ENCODE measurements at regions not wholly inside any gene's neighbourhood (a gene's known extent, or its start where the extent isn't known, plus 50 kb on each side); places are given as distances from the start of the nearest gene placed in this dataset.
"Not testable (repeated sequence)": the region's sequence is repeated elsewhere in the genome, so short reads cannot be mapped to it uniquely, and the experiment has no call there.

GRCh38 chr5:45171563-45171962 lies 362.8 kb downstream of the MRPS30 start:
- H2AFZ ChIP-seq (ENCODE audit: low read length): no peak overlapping the region
- TF ChIP-seq CTCF (IDR thresholded peaks at IDR 0.05; ENCODE audit: extremely low read depth, low read depth, low read length): no peak
- DNase-seq (ENCODE audit: insufficient read length, low spot score, missing footprints): no peak
- H3K79me2 ChIP-seq (ENCODE audit: insufficient read depth, low read length): no peaks in the 10 kb centered on the region
- no peaks in the 10 kb centered on the region for H3K27me3 ChIP-seq (ENCODE audit: insufficient read depth, low read length)
- H3K27ac ChIP-seq (ENCODE audit: low read depth, low read length): no peak overlapping the region
- no peaks in the 10 kb centered on the region for H3K36me3 ChIP-seq (ENCODE audit: insufficient read depth, low read length)
- no peaks in the 10 kb centered on the region for H3K4me1 ChIP-seq (ENCODE audit: insufficient read depth, low read length)
- no peak overlapping the region for H3K4me2 ChIP-seq (ENCODE audit: insufficient read depth, low read length)
- H4K20me1 ChIP-seq (ENCODE audit: insufficient read depth, low read length): no peaks in the 10 kb centered on the region
- no peak overlapping the region for H3K4me3 ChIP-seq (ENCODE audit: insufficient read depth, low read length)
- peaks cover 5% of the 10 kb centered on the region for H3K9me3 ChIP-seq (ENCODE audit: low read depth, low read length)

GRCh38 chr5:45172634-45173033 lies 363.9 kb downstream of the MRPS30 start:
- not testable (repeated sequence) for H3K27ac ChIP-seq (ENCODE audit: low read depth, low read length); H3K4me2 ChIP-seq (ENCODE audit: insufficient read depth, low read length); H3K4me1 ChIP-seq (ENCODE audit: insufficient read depth, low read length); H3K4me3 ChIP-seq (ENCODE audit: insufficient read depth, low read length); H4K20me1 ChIP-seq (ENCODE audit: insufficient read depth, low read length); H3K9me3 ChIP-seq (ENCODE audit: low read depth, low read length); H2AFZ ChIP-seq (ENCODE audit: low read length); DNase-seq (ENCODE audit: insufficient read length, low spot score, missing footprints); H3K27me3 ChIP-seq (ENCODE audit: insufficient read depth, low read length); H3K36me3 ChIP-seq (ENCODE audit: insufficient read depth, low read length); H3K79me2 ChIP-seq (ENCODE audit: insufficient read depth, low read length)

GRCh38 chr5:45179686-45180085 lies 370.9 kb downstream of the MRPS30 start:
- Histone ChIP-seq H3K4me3 (ENCODE audit: insufficient read depth, low read length) (no peak overlapping the region), H4K20me1 (ENCODE audit: insufficient read depth, low read length) (no peaks in the 10 kb centered on the region), H3K4me2 (ENCODE audit: insufficient read depth, low read length) (no peak overlapping the region), H3K27me3 (ENCODE audit: insufficient read depth, low read length) (no peaks in the 10 kb centered on the region), H3K79me2 (ENCODE audit: insufficient read depth, low read length) (no peaks in the 10 kb centered on the region), H3K36me3 (ENCODE audit: insufficient read depth, low read length) (no peaks in the 10 kb centered on the region), H2AFZ (ENCODE audit: low read length) (no peak overlapping the region), H3K27ac (ENCODE audit: low read depth, low read length) (no peak overlapping the region), H3K9me3 (ENCODE audit: low read depth, low read length) (peaks cover 11% of the 10 kb centered on the region), H3K4me1 (ENCODE audit: insufficient read depth, low read length) (no peaks in the 10 kb centered on the region)
- no peak for TF ChIP-seq CTCF (IDR thresholded peaks at IDR 0.05; ENCODE audit: extremely low read depth, low read depth, low read length)
- no peak for DNase-seq (ENCODE audit: insufficient read length, low spot score, missing footprints)

GRCh38 chr5:45189042-45189441 lies 380.3 kb downstream of the MRPS30 start:
- Histone ChIP-seq H3K27ac (ENCODE audit: low read depth, low read length) (no peak overlapping the region), H3K4me2 (ENCODE audit: insufficient read depth, low read length) (no peak overlapping the region), H2AFZ (ENCODE audit: low read length) (no peak overlapping the region), H3K79me2 (ENCODE audit: insufficient read depth, low read length) (no peaks in the 10 kb centered on the region), H3K4me1 (ENCODE audit: insufficient read depth, low read length) (no peaks in the 10 kb centered on the region), H3K36me3 (ENCODE audit: insufficient read depth, low read length) (no peaks in the 10 kb centered on the region), H3K27me3 (ENCODE audit: insufficient read depth, low read length) (no peaks in the 10 kb centered on the region), H4K20me1 (ENCODE audit: insufficient read depth, low read length) (no peaks in the 10 kb centered on the region), H3K4me3 (ENCODE audit: insufficient read depth, low read length) (no peak overlapping the region), H3K9me3 (ENCODE audit: low read depth, low read length) (no peaks in the 10 kb centered on the region)
- no peak for TF ChIP-seq CTCF (IDR thresholded peaks at IDR 0.05; ENCODE audit: extremely low read depth, low read depth, low read length)
- no peak for DNase-seq (ENCODE audit: insufficient read length, low spot score, missing footprints)

- no peak for TF ChIP-seq CTCF (IDR thresholded peaks at IDR 0.05; ENCODE audit: extremely low read depth, low read depth, low read length)
- Histone ChIP-seq H3K4me3 (ENCODE audit: insufficient read depth, low read length) (no peak overlapping the region), H3K4me1 (ENCODE audit: insufficient read depth, low read length) (no peaks in the 10 kb centered on the region), H3K79me2 (ENCODE audit: insufficient read depth, low read length) (no peaks in the 10 kb centered on the region), H2AFZ (ENCODE audit: low read length) (no peak overlapping the region), H3K4me2 (ENCODE audit: insufficient read depth, low read length) (no peak overlapping the region), H4K20me1 (ENCODE audit: insufficient read depth, low read length) (no peaks in the 10 kb centered on the region), H3K27ac (ENCODE audit: low read depth, low read length) (no peak overlapping the region), H3K27me3 (ENCODE audit: insufficient read depth, low read length) (no peaks in the 10 kb centered on the region), H3K9me3 (ENCODE audit: low read depth, low read length) (no peaks in the 10 kb centered on the region), H3K36me3 (ENCODE audit: insufficient read depth, low read length) (no peaks in the 10 kb centered on the region)
- no peak for DNase-seq (ENCODE audit: insufficient read length, low spot score, missing footprints)
These were observed 380.7 kb downstream of the MRPS30 start for GRCh38 chr5:45189481-45189880.
